ENCODE measurements at regions not wholly inside any gene's neighbourhood (a gene's known extent, or its start where the extent isn't known, plus 50 kb on each side); places are given as distances from the start of the nearest gene placed in this dataset.

DNA sequence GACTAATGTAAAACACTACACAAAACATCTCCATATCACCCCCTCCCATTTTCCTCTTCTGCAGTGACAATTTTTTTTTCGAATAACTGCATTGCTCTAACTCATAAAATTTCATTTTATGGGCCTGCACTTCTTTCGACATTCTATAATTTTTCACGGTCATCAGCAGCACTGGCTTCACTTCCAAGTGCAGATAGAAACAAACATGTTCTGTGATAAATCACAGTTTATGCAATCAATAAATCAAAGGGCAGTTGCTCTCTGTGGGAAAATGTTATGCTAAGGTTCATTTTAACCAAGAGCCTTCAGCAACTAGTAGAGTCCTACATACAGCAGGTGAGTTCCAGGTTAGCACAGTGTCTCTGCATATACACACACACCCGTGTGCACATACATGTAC lies 100.1 kb downstream of the GPAM start:
- H3K27ac ChIP-seq = no peak overlapping the region
- no peaks in the 10 kb centered on the region for H3K27me3 ChIP-seq
- no peaks in the 10 kb centered on the region for H3K9me3 ChIP-seq
- TF ChIP-seq, protein P1, sequence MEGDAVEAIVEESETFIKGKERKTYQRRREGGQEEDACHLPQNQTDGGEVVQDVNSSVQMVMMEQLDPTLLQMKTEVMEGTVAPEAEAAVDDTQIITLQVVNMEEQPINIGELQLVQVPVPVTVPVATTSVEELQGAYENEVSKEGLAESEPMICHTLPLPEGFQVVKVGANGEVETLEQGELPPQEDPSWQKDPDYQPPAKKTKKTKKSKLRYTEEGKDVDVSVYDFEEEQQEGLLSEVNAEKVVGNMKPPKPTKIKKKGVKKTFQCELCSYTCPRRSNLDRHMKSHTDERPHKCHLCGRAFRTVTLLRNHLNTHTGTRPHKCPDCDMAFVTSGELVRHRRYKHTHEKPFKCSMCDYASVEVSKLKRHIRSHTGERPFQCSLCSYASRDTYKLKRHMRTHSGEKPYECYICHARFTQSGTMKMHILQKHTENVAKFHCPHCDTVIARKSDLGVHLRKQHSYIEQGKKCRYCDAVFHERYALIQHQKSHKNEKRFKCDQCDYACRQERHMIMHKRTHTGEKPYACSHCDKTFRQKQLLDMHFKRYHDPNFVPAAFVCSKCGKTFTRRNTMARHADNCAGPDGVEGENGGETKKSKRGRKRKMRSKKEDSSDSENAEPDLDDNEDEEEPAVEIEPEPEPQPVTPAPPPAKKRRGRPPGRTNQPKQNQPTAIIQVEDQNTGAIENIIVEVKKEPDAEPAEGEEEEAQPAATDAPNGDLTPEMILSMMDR (IDR thresholded peaks at IDR 0.05) = no peak
- no peak for TF ChIP-seq EP300 (IDR thresholded peaks at IDR 0.05)
- no peak for TF ChIP-seq POLR2A (IDR thresholded peaks at IDR 0.05)
- DNase-seq (ENCODE audit: low spot score in 2 of 2) = no peak
- no peaks in the 10 kb centered on the region for H3K36me3 ChIP-seq
- no peak overlapping the region for H3K4me3 ChIP-seq
- WGBS, 2 donors = 69 to 75% methylated on average over 4 of the region's 4 CpGs
- H3K4me1 ChIP-seq = peaks cover 0 to 8% (median 0%) of the 10 kb centered on the region in 4 donors

DNA sequence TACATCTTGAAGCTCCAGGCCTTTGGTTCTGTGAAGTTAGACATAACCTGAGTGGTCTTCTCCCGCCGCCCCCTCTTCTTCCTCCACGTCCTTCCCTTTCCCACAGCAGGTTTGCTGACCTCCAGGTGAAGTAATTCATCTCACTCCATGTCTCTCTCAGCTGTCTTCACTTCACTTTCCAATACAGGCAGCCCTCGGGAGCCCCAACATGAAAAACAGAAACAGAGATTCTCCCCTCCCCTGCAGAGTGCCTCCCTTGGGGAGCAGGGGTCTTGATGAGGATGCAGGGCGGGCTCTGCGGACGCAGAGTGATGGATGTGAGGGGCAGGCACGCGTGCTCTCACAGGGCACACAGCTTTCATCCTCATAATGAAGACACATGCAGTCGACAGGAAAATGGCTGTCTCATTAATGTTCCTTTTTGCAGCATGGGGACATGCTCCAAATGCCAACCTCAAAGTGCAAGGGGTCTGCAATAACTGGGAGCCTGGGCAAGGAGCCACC lies 95.6 kb downstream of the GPAM start:
- Histone ChIP-seq H3K4me3 (no peak overlapping the region), H3K36me3 (no peaks in the 10 kb centered on the region), H3K9me3 (no peaks in the 10 kb centered on the region), H3K27me3 (no peaks in the 10 kb centered on the region), H3K4me1 (no peaks in the 10 kb centered on the region), H3K27ac (no peak overlapping the region)
- DNase-seq (ENCODE audit: low spot score in 2 of 2) = no peak
- 77% methylated on average over 10 of the region's 10 CpGs for WGBS, 2 donors
- TF ChIP-seq, protein P1 (IDR thresholded peaks at IDR 0.05) = no peak
- TF ChIP-seq POLR2A (IDR thresholded peaks at IDR 0.05) (no peak), EP300 (IDR thresholded peaks at IDR 0.05) (no peak)

DNA sequence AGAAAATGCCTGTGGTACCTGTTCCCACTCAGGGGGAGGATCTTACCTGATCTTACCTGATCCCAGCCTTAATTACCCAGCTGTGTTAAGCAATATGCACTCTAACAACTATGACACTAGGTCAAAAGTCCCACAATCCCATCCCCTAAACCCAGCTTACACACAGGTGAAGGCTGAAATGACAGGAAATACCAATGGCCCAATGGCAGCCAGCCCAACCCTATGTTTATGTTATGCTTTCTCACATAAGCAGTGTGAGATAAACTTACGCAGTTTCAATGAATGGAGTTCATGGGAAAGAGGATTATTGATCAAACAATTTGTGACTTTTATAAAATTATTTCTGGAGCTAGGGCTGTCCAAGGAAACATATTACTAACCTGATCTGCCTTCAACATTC lies 91.9 kb downstream of the GPAM start:
- Histone ChIP-seq H3K36me3 (no peaks in the 10 kb centered on the region), H3K9me3 (no peaks in the 10 kb centered on the region), H3K4me1 (no peaks in the 10 kb centered on the region), H3K27me3 (no peaks in the 10 kb centered on the region), H3K27ac (no peak overlapping the region), H3K4me3 (no peak overlapping the region)
- WGBS, 2 donors = 90 to 95% methylated on average over 1 of the region's 1 CpG
- no peak for DNase-seq (ENCODE audit: low spot score in 2 of 2)
- TF ChIP-seq POLR2A (IDR thresholded peaks at IDR 0.05) = no peak
- no peak for TF ChIP-seq EP300 (IDR thresholded peaks at IDR 0.05)
- TF ChIP-seq, protein P1 (IDR thresholded peaks at IDR 0.05) = no peak

DNA sequence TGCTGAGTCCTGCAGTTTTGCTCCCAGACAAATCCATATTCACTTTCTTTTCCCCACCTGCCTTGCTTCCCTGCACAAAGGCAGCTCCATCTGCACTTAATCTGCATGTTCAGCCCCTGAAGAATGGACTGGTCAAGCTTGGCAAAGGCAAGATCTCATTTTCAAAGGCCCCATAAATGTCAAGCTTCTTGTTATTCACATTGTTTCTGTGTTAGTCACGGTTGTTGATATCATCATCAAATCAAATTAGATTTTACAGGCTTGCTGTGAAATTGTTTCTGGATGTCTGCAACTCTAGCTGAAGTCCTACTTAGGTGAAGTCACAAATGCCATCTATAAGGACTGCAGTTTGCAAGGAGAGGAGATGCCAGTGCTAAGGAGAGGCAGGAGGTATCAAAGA lies 91.0 kb downstream of the GPAM start:
- no peaks in the 10 kb centered on the region for H3K9me3 ChIP-seq
- 48 to 49% methylated on average over 1 of the region's 1 CpG for WGBS, 2 donors
- H3K36me3 ChIP-seq = no peaks in the 10 kb centered on the region
- TF ChIP-seq, protein P1 (IDR thresholded peaks at IDR 0.05) = no peak
- TF ChIP-seq EP300 (IDR thresholded peaks at IDR 0.05) (no peak), POLR2A (IDR thresholded peaks at IDR 0.05) (no peak)
- no peaks in the 10 kb centered on the region for H3K4me1 ChIP-seq
- H3K4me3 ChIP-seq = no peak overlapping the region
- no peak for DNase-seq (ENCODE audit: low spot score in 2 of 2)
- H3K27me3 ChIP-seq = no peaks in the 10 kb centered on the region
- no peak overlapping the region for H3K27ac ChIP-seq

DNA sequence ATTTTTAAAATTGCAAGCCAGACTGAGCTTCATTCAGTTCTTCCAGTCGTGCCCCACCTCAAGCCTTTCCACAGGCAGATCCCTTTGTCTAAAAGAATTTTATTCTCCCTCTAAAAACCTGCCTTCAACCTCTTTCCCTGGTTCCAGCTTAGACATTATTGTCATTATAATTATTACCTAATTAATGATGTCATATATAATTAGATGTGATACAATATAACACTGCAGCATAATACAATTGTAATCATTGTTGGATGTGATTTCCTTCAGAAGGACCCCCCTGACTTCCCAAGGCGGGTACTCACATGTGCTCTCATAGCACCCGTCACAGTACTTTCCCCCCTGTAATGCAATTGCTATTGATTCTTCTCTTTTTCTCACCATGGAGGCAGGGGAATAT lies 88.6 kb downstream of the GPAM start:
- 48 to 60% methylated on average over 3 of the region's 3 CpGs for WGBS, 2 donors

More for the DNA sequence above, 88.6 kb downstream of the GPAM start:
- no peak for DNase-seq (ENCODE audit: low spot score in 2 of 2)
- Histone ChIP-seq H3K36me3 (no peaks in the 10 kb centered on the region), H3K27ac (no peak overlapping the region), H3K27me3 (no peaks in the 10 kb centered on the region), H3K9me3 (no peaks in the 10 kb centered on the region), H3K4me1 (no peaks in the 10 kb centered on the region), H3K4me3 (no peak overlapping the region)
- TF ChIP-seq, protein P1 (IDR thresholded peaks at IDR 0.05) = no peak
- TF ChIP-seq EP300 (IDR thresholded peaks at IDR 0.05) (no peak), POLR2A (IDR thresholded peaks at IDR 0.05) (no peak)
